ENCODE measurements at regions not wholly inside any gene's neighbourhood (a gene's known extent, or its start where the extent isn't known, plus 50 kb on each side); places are given as distances from the start of the nearest gene placed in this dataset.
"Not testable (repeated sequence)": the region's sequence is repeated elsewhere in the genome, so short reads cannot be mapped to it uniquely, and the experiment has no call there.

DNA sequence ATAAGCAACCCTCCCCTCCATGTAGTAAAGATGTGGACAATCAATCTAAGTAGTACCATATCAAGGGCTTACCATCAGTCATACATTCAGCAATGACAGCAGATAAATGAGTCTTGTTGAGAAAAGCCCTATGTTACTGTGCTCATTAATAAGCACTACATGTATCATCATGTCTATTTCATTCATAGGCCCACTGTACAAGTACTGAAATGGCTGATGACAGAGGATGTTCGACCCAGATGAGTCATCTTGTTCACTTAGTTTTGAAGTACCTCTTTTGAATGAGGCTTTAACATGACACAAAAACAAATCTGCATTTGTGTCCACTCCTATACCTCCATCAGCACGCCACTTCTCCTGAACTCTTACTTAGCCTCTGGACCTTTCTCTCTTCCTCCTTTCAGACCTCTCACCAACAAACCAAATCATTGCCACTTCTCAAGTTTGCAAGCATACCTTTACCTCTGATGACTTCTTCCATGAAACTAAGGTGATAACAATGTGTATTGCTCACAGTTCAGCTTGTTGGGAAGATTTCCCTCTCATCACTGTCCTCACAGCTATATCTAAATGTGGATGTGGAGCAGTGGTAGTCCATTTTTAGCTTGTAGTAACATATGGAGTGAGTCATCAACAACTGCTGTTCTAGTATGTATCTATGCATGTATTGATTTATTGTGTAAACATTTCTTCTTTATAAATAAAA lies 921.0 kb upstream of the SLC39A10 start:
- no peak for DNase-seq

GRCh38 chr2:194730266-194730665 lies 926.8 kb upstream of the SLC39A10 start:
- no peak for DNase-seq

DNA sequence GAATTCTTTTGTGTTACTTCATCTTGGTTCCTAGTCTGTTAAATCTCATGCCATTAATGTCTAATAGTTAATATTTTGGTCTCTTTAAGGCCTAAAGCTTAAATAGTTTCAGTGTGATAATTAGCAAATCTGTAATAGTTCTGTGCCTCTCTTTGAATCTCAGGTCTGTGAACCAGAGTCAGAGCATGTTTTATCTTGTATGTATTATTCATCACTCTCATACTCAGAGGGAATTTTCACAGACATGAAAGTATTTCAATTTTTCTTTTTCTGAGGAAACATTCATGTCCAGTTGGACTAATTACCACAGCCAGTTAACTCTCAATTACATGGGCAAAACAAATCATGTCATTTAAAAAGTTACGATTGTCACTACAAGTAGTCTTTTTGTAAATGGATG lies 931.9 kb upstream of the SLC39A10 start:
- no peak for DNase-seq

DNA sequence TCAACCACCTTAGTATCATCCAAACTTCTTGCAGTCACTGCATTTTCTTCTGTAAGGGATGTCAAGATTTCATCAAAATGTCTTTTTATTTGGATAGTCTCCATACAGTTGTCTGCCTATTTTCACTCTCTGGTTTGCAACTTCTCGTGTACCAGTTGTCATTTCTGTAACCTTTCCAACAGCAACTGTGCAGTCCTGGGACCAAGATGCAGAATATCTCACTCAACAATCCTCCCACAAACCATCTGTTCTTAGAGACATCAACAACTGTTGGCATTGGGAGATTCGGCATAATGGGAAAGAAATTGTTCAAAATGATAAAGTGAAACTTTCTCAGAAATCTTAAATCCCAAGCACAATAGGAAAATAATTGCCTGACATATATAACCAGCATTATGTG lies 933.6 kb upstream of the SLC39A10 start:
- no peak for DNase-seq

- DNase-seq = no peak
Measured at GRCh38 chr2:194721227-194721626, 935.8 kb upstream of the SLC39A10 start.

- DNase-seq = no peak
Measured at GRCh38 chr2:194720462-194720861, 936.6 kb upstream of the SLC39A10 start.

- no peak for DNase-seq
Measured at GRCh38 chr2:194718881-194719280, 938.1 kb upstream of the SLC39A10 start.

- no peak for DNase-seq
Measured at GRCh38 chr2:194714541-194714940, 942.5 kb upstream of the SLC39A10 start.

- no peak for DNase-seq
Measured at GRCh38 chr2:194709840-194710239, 947.2 kb upstream of the SLC39A10 start.

GRCh38 chr2:194706179-194706578 lies 950.8 kb upstream of the SLC39A10 start:
- no peak for DNase-seq

GRCh38 chr2:194705398-194705797 lies 951.6 kb upstream of the SLC39A10 start:
- no peak for DNase-seq

DNA sequence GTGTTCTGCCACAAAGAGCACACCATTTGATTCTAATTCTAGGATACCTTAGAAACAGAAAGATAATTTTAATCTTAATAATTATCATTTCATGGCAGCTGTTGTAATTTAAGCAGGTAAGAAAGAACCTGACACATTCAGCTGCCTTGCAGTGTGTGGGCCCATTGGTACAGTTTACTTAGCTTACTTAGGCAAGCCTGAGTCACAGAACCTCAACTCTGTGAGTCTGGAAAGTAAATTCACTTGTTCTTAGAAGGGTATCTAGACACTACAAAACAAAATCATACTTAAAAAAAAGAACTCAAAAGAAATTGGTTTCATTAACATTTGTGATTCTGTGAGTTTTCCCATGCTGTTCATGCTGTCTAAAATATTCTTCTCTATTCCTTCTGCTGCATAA lies 956.3 kb upstream of the SLC39A10 start:
- DNase-seq = no peak

DNA sequence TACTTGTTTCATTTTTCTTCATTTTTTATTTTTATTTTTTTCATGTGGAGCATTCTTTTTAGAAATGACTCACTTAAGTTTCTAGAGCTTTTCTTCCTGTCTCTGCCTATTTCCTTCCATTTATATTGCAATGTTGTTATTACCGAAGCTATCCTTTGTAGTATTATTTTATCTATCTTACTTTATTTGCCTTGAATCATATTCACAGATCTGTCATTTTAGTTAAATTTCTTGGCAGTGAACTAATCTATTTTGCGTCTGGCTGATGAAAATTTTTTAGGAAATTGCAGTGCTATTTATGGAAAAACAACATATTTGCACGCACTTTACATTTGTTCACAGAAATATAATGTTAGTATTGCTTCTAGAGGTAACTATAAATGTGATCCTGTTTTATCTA lies 956.9 kb upstream of the SLC39A10 start:
- DNase-seq = no peak

DNA sequence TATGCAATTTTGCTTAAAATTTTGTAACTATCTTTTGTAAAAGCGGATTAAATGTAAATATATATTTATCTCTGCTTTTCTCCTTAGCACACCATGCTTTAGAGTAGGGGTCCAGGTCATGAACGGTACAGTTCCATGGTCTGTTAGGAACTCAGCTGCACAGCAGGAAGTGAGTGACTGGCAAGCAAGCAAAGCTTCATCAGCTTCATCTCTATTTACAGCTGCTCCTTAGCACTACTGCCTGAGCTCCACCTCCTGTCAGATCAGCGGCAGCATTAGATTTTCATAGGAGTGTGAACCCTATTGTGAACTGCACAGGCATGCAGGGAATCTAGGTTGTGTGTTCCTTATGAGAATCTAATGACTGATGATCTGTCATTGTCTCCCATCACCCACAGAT lies 959.0 kb upstream of the SLC39A10 start:
- DNase-seq = no peak

DNA sequence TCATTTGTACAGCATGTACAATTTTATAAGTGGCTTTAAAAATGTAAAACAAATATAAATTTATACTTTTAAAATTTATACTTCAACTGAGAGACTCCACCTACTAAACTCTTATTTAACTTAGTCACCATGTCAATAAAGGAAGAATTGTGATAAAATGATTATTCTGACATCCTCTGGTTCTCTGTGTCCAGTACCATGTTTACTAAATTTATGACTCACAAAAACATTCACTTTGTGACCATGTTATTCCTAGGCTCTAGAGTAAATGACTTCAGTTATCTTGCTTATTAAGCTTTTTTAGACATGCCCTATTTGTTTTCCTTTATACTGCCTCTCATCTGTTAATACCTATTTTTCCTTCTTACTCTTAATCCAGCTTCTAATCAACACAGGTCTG lies 959.6 kb upstream of the SLC39A10 start:
- DNase-seq = no peak

DNA sequence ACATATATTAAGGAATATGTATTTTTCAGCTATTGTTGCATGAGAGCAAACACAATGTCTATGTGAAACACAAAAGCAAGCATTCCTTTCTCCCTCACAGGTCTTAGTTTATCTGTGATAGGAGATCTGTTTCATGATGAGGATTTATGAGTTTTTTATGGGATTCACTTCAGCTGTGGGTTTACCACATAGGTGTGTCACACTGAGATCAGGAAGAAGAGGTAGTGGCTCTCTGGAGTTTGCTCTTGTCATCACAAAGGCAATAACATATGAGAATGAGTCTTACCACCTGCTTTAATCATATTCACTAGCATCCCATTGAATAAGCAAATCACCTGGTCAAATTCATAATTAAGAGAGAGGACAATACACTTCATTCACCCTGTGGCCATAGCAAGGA lies 960.3 kb upstream of the SLC39A10 start:
- DNase-seq = no peak

DNA sequence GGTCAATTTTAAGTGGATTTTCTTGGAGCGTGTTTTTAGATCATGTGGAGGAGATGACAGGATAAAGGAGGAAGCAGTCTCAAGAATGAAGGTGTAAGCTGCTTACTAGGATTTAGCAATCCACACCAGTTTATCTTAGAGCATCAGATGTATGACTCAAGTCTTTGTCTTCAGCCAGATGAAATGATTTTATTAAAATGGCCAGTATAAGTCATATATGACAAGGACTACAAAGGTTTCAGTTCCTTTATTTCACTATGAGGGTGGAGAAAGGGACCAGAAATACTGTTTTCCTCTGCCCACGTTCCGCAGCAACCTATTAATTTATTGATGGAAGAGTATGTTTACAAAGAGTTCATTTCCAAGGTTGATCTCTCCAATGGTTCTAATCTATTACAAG lies 970.5 kb upstream of the SLC39A10 start:
- DNase-seq = no peak

DNA sequence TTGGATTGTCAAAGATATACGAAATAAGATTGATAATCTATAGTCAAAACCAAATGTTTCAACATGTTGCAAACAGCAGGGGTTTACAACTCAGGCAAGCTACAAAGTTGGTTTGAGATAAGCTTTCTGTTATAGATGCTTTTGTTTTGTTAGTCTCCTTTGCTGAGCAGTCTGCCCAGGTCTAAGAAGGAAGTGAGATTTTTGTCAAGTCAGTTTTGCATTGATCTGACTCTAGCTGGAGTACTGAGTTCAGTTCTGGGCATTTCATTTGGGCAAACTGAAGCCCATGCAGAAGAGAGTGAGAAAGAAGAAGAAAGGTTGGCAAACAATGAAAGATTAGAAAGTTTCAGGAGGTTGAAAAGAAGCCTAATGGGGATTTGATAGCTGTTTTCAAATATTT lies 983.0 kb upstream of the SLC39A10 start:
- no peak for DNase-seq

DNA sequence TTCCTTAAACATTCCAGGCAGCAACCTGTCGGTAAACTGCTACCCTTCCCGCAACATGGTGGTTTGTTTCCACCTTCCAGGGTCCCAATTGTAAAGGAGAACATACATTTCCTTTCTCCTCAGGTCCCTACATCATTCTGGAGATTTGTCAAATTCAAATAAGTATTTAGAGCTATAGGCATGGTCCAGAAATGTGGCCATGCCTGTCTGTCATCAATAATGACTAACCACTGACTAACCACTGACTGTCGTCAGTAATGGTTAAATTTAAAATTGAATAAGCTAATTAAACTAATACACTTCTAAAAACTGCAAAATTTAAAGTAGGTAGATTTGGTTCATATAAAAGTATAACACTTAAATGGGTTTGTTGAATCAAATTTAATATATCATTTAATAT lies 984.0 kb upstream of the SLC39A10 start:
- DNase-seq = no peak

GRCh38 chr2:194661431-194661830 lies 995.6 kb upstream of the SLC39A10 start:
- no peak for DNase-seq

DNA sequence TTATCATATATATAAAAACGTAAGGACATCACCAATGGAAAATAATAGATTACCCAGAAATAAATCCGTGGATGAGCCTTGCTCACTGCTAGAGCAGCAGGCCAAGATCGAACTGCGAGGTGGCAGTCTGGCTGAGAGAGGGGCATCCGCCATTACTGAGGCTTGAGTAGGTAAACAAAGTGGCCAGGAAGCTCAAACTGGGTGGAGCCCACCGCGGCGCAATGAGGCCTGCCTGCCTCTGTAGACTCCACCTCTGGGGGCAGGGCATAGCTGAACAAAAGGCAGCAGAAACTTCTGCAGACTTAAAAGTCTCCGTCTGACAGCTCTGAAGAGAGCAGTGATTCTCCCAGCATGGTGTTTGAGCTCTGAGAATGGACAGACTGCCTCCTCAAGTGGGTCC lies 1018.0 kb upstream of the SLC39A10 start:
- not testable (repeated sequence) for DNase-seq

DNA sequence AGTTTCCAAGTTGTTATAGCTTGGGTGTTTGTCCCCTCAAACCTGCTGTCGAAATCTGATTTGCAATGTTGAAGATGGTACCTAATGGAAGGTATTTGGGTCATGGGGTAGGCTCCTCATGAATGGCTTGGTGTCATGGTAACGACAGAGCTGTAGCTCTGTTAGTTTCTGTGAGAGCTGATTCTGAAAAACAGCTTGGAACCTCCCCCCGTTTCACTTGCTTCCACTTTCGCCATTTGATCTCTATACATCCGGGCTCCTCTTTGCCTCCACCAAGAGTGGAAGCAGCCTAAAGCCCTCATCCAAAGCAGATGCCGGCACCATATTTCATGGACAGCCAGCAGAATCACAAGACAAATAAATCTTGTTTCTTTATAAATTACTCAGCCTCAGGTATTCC lies 1035.1 kb upstream of the SLC39A10 start:
- no peak for DNase-seq

DNA sequence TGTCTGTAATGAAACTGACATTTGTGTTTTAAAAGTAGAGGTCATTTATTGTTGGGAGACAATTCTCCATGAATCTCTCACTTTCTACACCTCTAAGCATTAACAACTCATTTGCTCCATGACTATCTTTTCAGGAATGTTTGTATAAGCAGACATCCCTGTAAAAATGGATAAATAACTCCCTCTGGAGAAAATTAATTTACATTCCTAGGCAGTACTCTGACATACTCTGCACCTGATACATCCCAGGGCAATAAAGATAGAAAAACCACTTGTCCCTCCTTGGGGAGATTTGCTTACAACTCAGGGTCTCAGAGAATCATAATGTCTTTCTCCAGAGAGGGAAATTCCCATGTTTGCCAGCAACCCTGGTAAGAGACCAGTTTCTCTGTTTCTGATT lies 1037.7 kb upstream of the SLC39A10 start:
- no peak for DNase-seq

DNA sequence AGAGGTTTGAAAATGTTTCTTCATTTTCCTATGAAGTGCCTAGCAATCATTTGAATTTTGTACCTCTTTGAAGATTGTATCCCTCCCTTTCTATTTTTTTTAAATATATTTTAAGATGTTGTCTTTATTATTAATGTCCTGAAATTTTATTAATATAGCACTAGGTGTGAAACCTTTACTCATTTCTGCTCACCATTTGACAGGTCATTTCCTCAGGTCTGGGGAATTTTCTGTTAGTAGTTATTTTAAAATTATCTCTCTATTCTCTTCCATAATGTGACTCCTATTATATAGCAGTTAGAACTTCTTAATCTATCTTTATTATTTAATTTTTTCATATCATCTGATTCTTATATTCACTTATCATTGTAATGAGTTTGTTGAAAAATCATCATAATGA lies 1038.6 kb upstream of the SLC39A10 start:
- DNase-seq = no peak

DNA sequence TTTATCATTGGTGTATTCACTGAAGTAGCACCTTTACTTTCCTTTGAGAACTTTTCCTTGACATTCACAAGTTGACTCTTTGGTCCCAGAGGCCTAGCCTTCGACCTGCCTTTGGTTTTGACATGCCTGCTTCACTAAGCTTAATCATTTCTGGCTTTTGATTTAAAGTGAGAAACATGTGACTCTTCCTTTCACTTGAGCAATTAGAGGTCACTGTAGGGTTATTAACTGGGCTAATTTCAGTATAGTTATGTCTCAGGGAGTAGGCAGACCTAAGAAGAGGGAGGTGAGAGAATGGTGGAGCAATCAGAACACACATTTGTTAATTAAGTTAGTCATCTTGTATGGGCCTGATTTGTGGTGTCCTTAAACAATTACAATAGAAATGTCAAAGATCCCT lies 1040.7 kb upstream of the SLC39A10 start:
- no peak for DNase-seq

DNA sequence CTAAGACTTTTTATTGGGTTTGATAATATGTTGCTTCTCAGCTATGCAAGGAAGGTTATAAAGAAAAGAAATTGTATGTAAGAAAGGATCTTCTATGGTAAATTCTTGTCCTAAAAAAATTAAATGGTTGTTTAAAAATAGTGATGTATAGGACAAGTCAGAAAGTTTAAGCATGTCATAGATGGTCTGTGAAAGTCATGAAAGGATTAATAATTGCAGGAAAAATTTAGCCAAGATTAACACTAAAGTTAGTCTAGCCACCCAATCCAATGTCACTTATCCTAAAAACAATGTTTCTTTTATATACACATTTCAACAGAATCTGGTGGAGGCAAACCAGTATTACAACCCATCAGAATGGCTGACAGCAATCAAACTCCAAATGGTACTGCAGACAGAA lies 1046.7 kb upstream of the SLC39A10 start:
- no peak for DNase-seq

Measured in amniotic stem cell (primary cell).